Tongue (tissue), 1 donor: ENCODE measurements at regions not wholly inside any gene's neighbourhood (a gene's known extent, or its start where the extent isn't known, plus 50 kb on each side); places are given as distances from the start of the nearest gene placed in this dataset.

Experiments
- DNase-seq: peaks from one replicate; pipeline ENCODE4 v3.0.0-alpha.2; 2015

- DNase-seq = peak; percentile 34
Measured at GRCh38 chr2:238701341-238702206, 146.3 kb upstream of the TWIST2 start.

GRCh38 chr2:238702276-238703052 lies 145.4 kb upstream of the TWIST2 start:
- no peak for DNase-seq

GRCh38 chr2:238703053-238703415 lies 144.9 kb upstream of the TWIST2 start:
- no peak for DNase-seq

GRCh38 chr2:238703436-238703835 lies 144.4 kb upstream of the TWIST2 start:
- DNase-seq = no peak

GRCh38 chr2:238704471-238705225 lies 143.2 kb upstream of the TWIST2 start:
- no peak for DNase-seq

- DNase-seq = no peak
Measured at GRCh38 chr2:238706163-238706562, 141.7 kb upstream of the TWIST2 start.

GRCh38 chr2:238706673-238707072 lies 141.2 kb upstream of the TWIST2 start:
- DNase-seq = no peak

- peak; percentile 80 for DNase-seq
Measured at GRCh38 chr2:238709325-238710025, 138.4 kb upstream of the TWIST2 start.

- peak; percentile 82 for DNase-seq
Measured at GRCh38 chr2:238710032-238710735, 137.7 kb upstream of the TWIST2 start.

- no peak for DNase-seq
Measured at GRCh38 chr2:238710787-238711186, 137.1 kb upstream of the TWIST2 start.

- no peak for DNase-seq
Measured at GRCh38 chr2:238711346-238711745, 136.5 kb upstream of the TWIST2 start.

GRCh38 chr2:238712011-238712410 lies 135.9 kb upstream of the TWIST2 start:
- no peak for DNase-seq

- DNase-seq = no peak
Measured at GRCh38 chr2:238713198-238713826, 134.6 kb upstream of the TWIST2 start.

GRCh38 chr2:238714038-238714528 lies 133.8 kb upstream of the TWIST2 start:
- no peak for DNase-seq

- no peak for DNase-seq
Measured at GRCh38 chr2:238716171-238716570, 131.7 kb upstream of the TWIST2 start.

- no peak for DNase-seq
Measured at GRCh38 chr2:238716585-238716984, 131.3 kb upstream of the TWIST2 start.

- DNase-seq = no peak
Measured at GRCh38 chr2:238717084-238717483, 130.8 kb upstream of the TWIST2 start.

- DNase-seq = no peak
Measured at GRCh38 chr2:238719641-238720040, 128.2 kb upstream of the TWIST2 start.

- no peak for DNase-seq
Measured at GRCh38 chr2:238720232-238720672, 127.6 kb upstream of the TWIST2 start.

- no peak for DNase-seq
Measured at GRCh38 chr2:238722181-238722580, 125.7 kb upstream of the TWIST2 start.

GRCh38 chr2:238722883-238723282 lies 125.0 kb upstream of the TWIST2 start:
- no peak for DNase-seq
